ENCODE measurements at regions not wholly inside any gene's neighbourhood (a gene's known extent, or its start where the extent isn't known, plus 50 kb on each side); places are given as distances from the start of the nearest gene placed in this dataset.

- no peak for ATAC-seq
- Histone ChIP-seq H3K4me1 (ENCODE audit: control insufficient read depth, insufficient read depth, low read length) (no peaks in the 10 kb centered on the region), H3K27me3 (ENCODE audit: control insufficient read depth, insufficient read depth, low read length) (no peaks in the 10 kb centered on the region), H3K27ac (ENCODE audit: low read length) (no peak overlapping the region), H3K4me3 (ENCODE audit: low read depth in 2 of 2, low read length in 2 of 2) (no peak overlapping the region), H3K9me3 (ENCODE audit: control insufficient read depth, insufficient read depth, low read depth, low read length) (peaks cover 16% of the 10 kb centered on the region; the same call in 1 of the 2 replicates), H3K36me3 (ENCODE audit: control insufficient read depth, insufficient read depth, low read length) (no peaks in the 10 kb centered on the region)
- in situ Hi-C loops (cut with HindIII; ENCODE audit: low pct_unique_long_range_greater_than_20kb, low sequenced_read_pairs) (no loop called here), intact Hi-C loops (cut with micrococcal nuclease; ENCODE audit: unreplicated experiment) (no loop called here)
- ChIA-PET CTCF (no interaction called here), POLR2A (no interaction called here)
- TF ChIP-seq SIN3A (IDR thresholded peaks at IDR 0.05; ENCODE audit: borderline replicate concordance, insufficient read depth, low read depth, low read length) = no peak
- TF ChIP-seq TCF7L2 (IDR thresholded peaks at IDR 0.05; ENCODE audit: low read depth, low read length) = no peak
- no peak for TF ChIP-seq CTCF (IDR thresholded peaks at IDR 0.05)
- TF ChIP-seq REST (IDR thresholded peaks at IDR 0.05; ENCODE audit: insufficient read depth in 1 of 2, low read depth in 2 of 2, low read length in 1 of 2) = no peak
- TF ChIP-seq POLR2AphosphoS5 (IDR thresholded peaks at IDR 0.05; ENCODE audit: low read depth, low read length) = no peak
- no TSS peak for BruUV-seq (replicated peaks)
- no peak for DNase-seq (ENCODE audit: low read depth, low spot score)
Measured at GRCh38 chr6:9360881-9361280, 925.5 kb upstream of the SLC35B3 start.

DNA sequence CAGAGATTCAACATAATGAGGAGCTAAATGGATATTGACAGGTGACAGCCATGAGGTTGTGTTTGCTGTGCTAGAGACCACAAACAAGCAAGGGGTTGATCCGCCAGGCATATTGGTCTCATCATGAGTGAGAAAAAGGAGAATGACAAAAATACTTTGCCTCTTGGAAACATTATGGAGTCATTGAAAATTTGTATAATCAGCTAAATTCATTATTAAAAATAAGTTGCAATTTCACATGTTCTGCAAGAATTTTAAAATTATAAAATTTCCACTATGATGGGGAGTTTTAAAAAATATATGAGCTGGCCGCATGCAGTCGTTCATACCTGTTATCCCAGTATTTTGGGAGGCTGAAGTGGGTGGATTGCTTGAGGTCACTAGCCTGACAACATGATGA is 912.3 kb upstream of the SLC35B3 start:
- Histone ChIP-seq H3K36me3 (ENCODE audit: control insufficient read depth, insufficient read depth, low read length) (no peaks in the 10 kb centered on the region), H3K9me3 (ENCODE audit: control insufficient read depth, insufficient read depth, low read depth, low read length) (no peaks in the 10 kb centered on the region), H3K27me3 (ENCODE audit: control insufficient read depth, insufficient read depth, low read length) (no peaks in the 10 kb centered on the region), H3K4me3 (ENCODE audit: low read depth in 2 of 2, low read length in 2 of 2) (no peak overlapping the region), H3K4me1 (ENCODE audit: control insufficient read depth, insufficient read depth, low read length) (no peaks in the 10 kb centered on the region), H3K27ac (ENCODE audit: low read length) (no peak overlapping the region)
- in situ Hi-C loops (cut with HindIII; ENCODE audit: low pct_unique_long_range_greater_than_20kb, low sequenced_read_pairs) (no loop called here), intact Hi-C loops (cut with micrococcal nuclease; ENCODE audit: unreplicated experiment) (no loop called here)
- CTCF ChIA-PET = no interaction called here
- ATAC-seq (no peak), DNase-seq (ENCODE audit: low read depth, low spot score) (no peak)
- no TSS peak for BruUV-seq (replicated peaks)
- TF ChIP-seq POLR2AphosphoS5 (IDR thresholded peaks at IDR 0.05; ENCODE audit: low read depth, low read length) (no peak), REST (IDR thresholded peaks at IDR 0.05; ENCODE audit: insufficient read depth in 1 of 2, low read depth in 2 of 2, low read length in 1 of 2) (no peak), TCF7L2 (IDR thresholded peaks at IDR 0.05; ENCODE audit: low read depth, low read length) (no peak), SIN3A (IDR thresholded peaks at IDR 0.05; ENCODE audit: borderline replicate concordance, insufficient read depth, low read depth, low read length) (no peak), CTCF (IDR thresholded peaks at IDR 0.05) (no peak)
- POLR2A ChIA-PET = no interaction called here

Measured in Panc1 (cell line).